Fibroblast of villous mesenchyme (primary cell): ENCODE measurements at regions not wholly inside any gene's neighbourhood (a gene's known extent, or its start where the extent isn't known, plus 50 kb on each side); places are given as distances from the start of the nearest gene placed in this dataset.
A peak's percentile ranks its signal among the peaks of the same experiment; 100 is the strongest.

Experiments
- DNase-seq: peaks from one replicate; pipeline ENCODE4 v3.0.0-alpha.2; 2010; ENCODE audit warnings: low read depth
- H3K4me3 ChIP-seq: 2 replicates; pipeline ENCODE4 v1.5.1; 2011; ENCODE audit warnings: low read depth, mild to moderate bottlenecking, low read length
- CTCF ChIP-seq: IDR thresholded peaks from 2 replicates; pipeline ENCODE4 v1.5.1; 2012; ENCODE audit warnings: low read depth, mild to moderate bottlenecking, low read length; ENCODE audit not compliant: insufficient read depth

DNA sequence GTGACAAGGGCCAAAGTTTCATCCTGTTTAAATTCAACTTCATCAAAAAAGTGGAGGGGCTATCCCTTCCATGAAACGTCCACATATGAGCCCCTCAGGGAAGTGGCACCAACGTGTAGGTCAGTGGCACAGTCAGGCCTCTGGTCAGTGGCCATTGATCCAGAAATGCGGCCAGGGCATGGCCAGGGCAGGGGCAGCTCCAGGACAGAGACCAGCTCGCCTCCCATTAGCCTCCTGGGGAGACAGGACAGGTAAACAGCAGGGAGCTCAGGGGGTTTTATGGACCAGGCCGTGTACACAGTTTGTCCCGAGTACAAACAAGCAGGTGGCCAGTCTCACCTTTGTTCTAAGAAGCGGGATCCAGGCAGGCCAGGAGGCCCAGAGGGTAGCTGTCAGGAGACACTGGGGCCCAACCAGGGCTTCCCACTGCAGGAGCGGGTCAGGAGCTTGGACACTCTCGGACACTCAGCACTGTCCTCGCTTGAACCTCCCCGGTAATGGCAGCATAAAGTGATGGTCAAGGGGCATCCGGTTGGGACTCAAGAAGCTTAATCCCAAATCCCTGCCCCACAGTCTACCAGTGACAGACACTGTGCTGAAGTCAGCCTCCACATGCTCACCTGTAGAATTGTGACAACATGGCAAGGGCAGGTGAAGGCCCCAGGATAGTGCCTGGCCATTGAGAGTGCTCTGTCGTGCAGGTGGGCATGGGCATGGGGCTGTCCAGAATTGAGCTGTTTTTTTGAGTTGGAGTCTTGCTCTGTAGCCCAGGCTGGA is 144.1 kb upstream of the ERRFI1 start:
- H3K4me3 ChIP-seq = no peak overlapping the region
- TF ChIP-seq CTCF = no peak
- DNase-seq = no peak

- TF ChIP-seq CTCF = no peak
- peak; percentile 90 for DNase-seq
- no peak overlapping the region for H3K4me3 ChIP-seq
Measured at GRCh38 chr1:8169364-8170058, 143.4 kb upstream of the ERRFI1 start.

DNA sequence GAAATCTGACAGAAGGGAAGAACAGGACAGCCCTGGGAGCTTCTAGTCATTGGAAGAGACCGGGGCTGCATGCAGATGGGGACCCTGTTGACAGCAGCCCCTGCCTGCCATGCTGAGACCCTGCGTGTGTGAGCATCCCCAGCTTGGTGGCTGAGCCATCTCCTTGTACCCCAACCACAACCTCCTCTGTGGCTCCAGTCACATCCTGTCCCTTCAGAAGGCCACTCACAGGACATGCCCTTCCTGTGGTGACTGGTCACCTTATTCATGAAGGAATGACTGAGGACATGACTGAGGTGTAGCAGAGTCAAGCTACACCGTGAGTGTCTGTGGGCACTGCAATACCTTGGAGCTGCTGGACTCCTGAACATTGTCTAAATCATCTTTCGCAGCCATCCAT is 141.8 kb upstream of the ERRFI1 start:
- TF ChIP-seq CTCF = no peak
- H3K4me3 ChIP-seq = no peak overlapping the region
- no peak for DNase-seq

DNA sequence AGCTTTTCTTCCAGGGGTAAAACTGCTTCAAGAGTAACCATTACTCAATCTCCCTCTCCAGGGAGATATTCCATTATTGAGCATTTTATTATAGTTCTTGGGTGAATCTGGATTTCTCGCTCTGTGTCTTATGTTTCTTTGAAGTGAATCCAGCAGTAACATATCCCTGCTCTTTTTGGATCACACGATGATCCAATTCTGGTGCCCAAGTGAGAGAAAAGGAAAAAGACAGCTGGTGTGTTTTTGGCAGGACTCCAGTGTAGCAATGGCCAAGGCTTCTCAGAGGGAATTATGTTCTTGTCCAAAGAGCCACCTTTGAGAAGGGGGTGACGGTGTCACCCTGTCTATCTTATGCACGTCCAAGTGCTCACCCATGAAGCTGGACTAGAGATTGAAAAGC is 140.3 kb upstream of the ERRFI1 start:
- DNase-seq = no peak
- no peak for TF ChIP-seq CTCF
- H3K4me3 ChIP-seq = no peak overlapping the region

DNA sequence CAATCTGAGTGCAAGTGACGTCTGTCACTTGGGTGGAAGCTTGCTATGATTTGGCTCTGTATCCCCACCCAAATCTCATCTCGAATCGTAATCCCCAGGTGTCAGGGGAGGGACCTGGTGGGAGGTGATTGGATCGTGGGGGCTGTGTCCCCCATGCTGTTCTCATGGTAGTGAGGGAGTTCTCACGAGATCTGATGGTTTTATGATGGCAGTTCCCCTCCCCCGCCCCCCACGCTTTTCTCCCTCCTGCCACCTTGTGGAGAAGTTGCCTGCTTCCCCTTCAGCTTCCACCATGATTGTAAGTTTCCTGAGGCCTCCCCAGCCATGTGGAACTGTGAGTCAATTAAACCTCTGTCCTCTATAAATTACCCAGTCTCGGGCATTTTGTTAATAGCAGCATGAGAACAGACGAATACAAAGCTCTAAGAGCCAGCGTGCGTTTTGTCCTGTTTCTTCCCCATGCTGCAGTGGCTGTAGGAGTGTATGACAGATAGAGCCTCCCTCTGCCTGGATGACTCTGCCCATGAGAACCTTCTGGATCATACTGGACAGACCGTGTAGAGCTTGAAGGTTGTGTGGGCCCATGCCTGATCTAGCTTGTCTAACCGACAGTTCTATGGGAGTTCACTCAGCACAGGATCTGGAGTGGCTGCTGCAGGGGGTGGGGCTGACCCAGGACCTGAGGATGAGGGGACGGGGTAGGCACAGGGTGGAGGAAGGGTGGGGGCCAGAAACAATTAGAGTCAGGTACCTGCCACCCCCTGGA is 139.7 kb upstream of the ERRFI1 start:
- H3K4me3 ChIP-seq = no peak overlapping the region
- TF ChIP-seq CTCF = peak; percentile 20
- no peak for DNase-seq

DNA sequence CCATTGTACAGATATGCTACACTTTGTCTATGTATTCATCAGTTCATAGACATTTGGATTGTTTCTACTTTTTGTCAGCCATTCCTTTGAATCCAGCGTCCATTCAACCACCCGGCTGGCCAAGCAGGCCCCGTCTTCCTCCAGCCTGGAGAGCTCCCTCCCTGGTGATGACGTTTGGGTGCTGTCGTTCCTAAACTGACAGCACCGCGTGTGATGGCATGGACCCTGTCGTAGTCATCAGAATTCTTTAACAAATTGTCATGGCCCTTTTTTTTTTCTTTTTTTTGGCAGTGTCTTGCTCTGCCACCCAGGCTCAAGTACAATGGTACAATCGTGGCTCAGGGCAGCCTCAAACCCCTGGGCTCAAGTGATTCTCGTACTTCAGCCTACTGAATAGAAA is 138.6 kb upstream of the ERRFI1 start:
- H3K4me3 ChIP-seq = no peak overlapping the region
- TF ChIP-seq CTCF = no peak
- DNase-seq = no peak
